NB4 (cell line): ENCODE measurements at regions not wholly inside any gene's neighbourhood (a gene's known extent, or its start where the extent isn't known, plus 50 kb on each side); places are given as distances from the start of the nearest gene placed in this dataset.

Source experiments
- CTCF ChIP-seq: IDR thresholded peaks from one replicate; pipeline ENCODE4 v1.5.1; 2012; ENCODE audit warnings: low read depth, low read length
- MAX ChIP-seq: IDR thresholded peaks from 2 replicates; pipeline ENCODE4 v1.6.1; 2011; ENCODE audit warnings: low read depth, low read length
- POLR2A ChIP-seq: IDR thresholded peaks from 2 replicates; pipeline ENCODE4 v1.6.1; 2011; ENCODE audit warnings: mild to moderate bottlenecking; ENCODE audit not compliant: insufficient read length; ENCODE audit errors: extremely low read depth

GRCh38 chr2:75925331-75926024, 214.8 kb upstream of the GCFC2 start:
- no peak for TF ChIP-seq CTCF
- no peak for TF ChIP-seq MAX
- TF ChIP-seq POLR2A = no peak
